HUES64 (cell line): ENCODE measurements at regions not wholly inside any gene's neighbourhood (a gene's known extent, or its start where the extent isn't known, plus 50 kb on each side); places are given as distances from the start of the nearest gene placed in this dataset.

Experiments
- H3K27ac ChIP-seq: 2 replicates; pipeline ENCODE4 v1.7.0; 2013; ENCODE audit warnings: low read depth, low read length, inconsistent platforms
- H3K27me3 ChIP-seq: 2 replicates; pipeline ENCODE4 v1.6.1; 2013; ENCODE audit warnings: mild to moderate bottlenecking, low read length; ENCODE audit not compliant: insufficient read depth
- H3K36me3 ChIP-seq: 2 replicates; pipeline ENCODE4 v1.6.1; 2013; ENCODE audit warnings: mild to moderate bottlenecking, low read length; ENCODE audit not compliant: insufficient read depth
- H3K4me1 ChIP-seq: 2 replicates; pipeline ENCODE4 v1.6.1; 2013; ENCODE audit warnings: mild to moderate bottlenecking, low read length, moderate library complexity; ENCODE audit not compliant: insufficient read depth
- H3K4me3 ChIP-seq: 2 replicates; pipeline ENCODE4 v1.5.1; 2013; ENCODE audit warnings: mild to moderate bottlenecking, low read length, moderate library complexity
- H3K9ac ChIP-seq: 2 replicates; pipeline ENCODE4 v1.6.1; 2013; ENCODE audit warnings: mild to moderate bottlenecking, low read depth, low read length
- H3K9me3 ChIP-seq: 2 replicates; pipeline ENCODE4 v1.6.1; 2013; ENCODE audit warnings: low read depth, low read length; ENCODE audit not compliant: insufficient read depth
- WGBS: fragments of 150-250, 120-280 bp; methylation state at CpG from one replicate; pipeline ENCODE4 v1.1.7; 2013; ENCODE audit warnings: missing lambda C conversion rate; 5-methylcytosine and 5-hydroxymethylcytosine counted together

GRCh38 chr11:134579724-134580609 is 167.9 kb upstream of the B3GAT1 start:
- no peaks in the 10 kb centered on the region for H3K27me3 ChIP-seq
- H3K9ac ChIP-seq = no peak overlapping the region
- H3K27ac ChIP-seq = no peak overlapping the region
- no peak overlapping the region for H3K4me3 ChIP-seq
- H3K36me3 ChIP-seq = no peaks in the 10 kb centered on the region
- peaks cover 4% of the 10 kb centered on the region; the same call in 1 of the 2 replicates for H3K4me1 ChIP-seq
- H3K9me3 ChIP-seq = no peaks in the 10 kb centered on the region
- 87% methylated on average over 15 of the region's 16 CpGs for WGBS

DNA sequence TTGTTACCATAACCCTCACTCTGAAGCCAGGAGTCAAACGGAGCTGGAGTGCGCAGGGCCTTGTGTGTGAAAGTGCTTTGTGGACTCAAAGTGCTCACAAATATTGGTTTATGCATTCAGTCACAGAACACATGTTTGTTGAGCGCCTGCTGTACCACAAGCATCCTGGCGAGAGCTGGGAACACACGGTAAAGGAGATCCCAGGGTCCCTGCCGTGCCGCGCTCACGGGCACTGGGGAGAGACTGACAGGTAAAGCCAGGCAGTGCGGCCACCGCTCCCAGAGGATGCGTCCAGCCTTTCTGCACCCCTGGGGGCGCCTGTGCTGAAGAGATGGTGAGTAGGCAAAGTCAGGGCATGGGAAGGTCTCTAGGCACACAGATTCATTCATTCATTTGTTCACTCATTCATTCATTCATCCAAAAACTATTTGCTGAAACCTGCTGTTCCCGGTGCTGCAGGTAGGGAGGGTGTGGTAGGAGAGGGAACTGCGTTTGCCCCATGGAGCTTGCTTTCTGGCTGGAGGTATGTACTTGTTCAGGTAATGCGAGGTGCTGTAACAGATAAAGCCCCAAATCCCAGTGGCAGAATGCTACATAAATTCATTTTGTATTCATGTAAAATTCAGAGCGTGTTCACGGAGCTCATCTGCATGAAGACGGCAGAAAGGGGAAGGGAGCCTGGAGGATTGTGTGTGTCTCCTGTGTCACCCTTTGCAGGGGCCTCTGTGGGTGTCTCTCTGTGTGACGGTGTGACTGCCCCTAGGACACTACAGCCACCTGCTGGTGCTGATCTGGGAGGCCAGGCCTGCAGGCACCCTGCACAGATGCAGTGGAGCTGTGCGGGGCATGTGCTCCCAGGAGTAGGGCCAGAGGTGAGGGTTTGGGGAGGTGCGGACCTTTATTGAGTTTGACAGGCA is 167.0 kb upstream of the B3GAT1 start:
- WGBS = 85% methylated on average over 22 of the region's 22 CpGs
- H3K9ac ChIP-seq = no peak overlapping the region
- H3K9me3 ChIP-seq = no peaks in the 10 kb centered on the region
- no peaks in the 10 kb centered on the region for H3K27me3 ChIP-seq
- H3K4me3 ChIP-seq = no peak overlapping the region
- no peak overlapping the region for H3K27ac ChIP-seq
- no peaks in the 10 kb centered on the region for H3K4me1 ChIP-seq
- no peaks in the 10 kb centered on the region for H3K36me3 ChIP-seq

- Histone ChIP-seq H3K9ac (no peak overlapping the region), H3K4me1 (no peaks in the 10 kb centered on the region), H3K36me3 (no peaks in the 10 kb centered on the region), H3K27ac (no peak overlapping the region), H3K4me3 (no peak overlapping the region), H3K9me3 (no peaks in the 10 kb centered on the region), H3K27me3 (no peaks in the 10 kb centered on the region)
- WGBS = 91% methylated on average over 12 of the region's 13 CpGs
Observed at GRCh38 chr11:134577751-134578395, 165.8 kb upstream of the B3GAT1 start.

GRCh38 chr11:134576721-134577171 is 164.7 kb upstream of the B3GAT1 start:
- no peak overlapping the region for H3K27ac ChIP-seq
- H3K27me3 ChIP-seq = no peaks in the 10 kb centered on the region
- WGBS = 84% methylated on average over 8 of the region's 8 CpGs
- no peaks in the 10 kb centered on the region for H3K36me3 ChIP-seq
- no peak overlapping the region for H3K9ac ChIP-seq
- H3K4me1 ChIP-seq = no peaks in the 10 kb centered on the region
- H3K4me3 ChIP-seq = no peak overlapping the region
- no peaks in the 10 kb centered on the region for H3K9me3 ChIP-seq

- 90% methylated on average over 9 of the region's 9 CpGs for WGBS
- Histone ChIP-seq H3K9ac (no peak overlapping the region), H3K36me3 (no peaks in the 10 kb centered on the region), H3K9me3 (no peaks in the 10 kb centered on the region), H3K27ac (no peak overlapping the region), H3K4me1 (no peaks in the 10 kb centered on the region), H3K4me3 (no peak overlapping the region), H3K27me3 (no peaks in the 10 kb centered on the region)
Observed at GRCh38 chr11:134576286-134576685, 164.2 kb upstream of the B3GAT1 start.

- H3K27ac ChIP-seq = no peak overlapping the region
- no peak overlapping the region for H3K9ac ChIP-seq
- 82% methylated on average over 15 of the region's 16 CpGs for WGBS
- H3K4me3 ChIP-seq = no peak overlapping the region
- peaks cover 4% of the 10 kb centered on the region; the same call in 1 of the 2 replicates for H3K4me1 ChIP-seq
- H3K9me3 ChIP-seq = no peaks in the 10 kb centered on the region
- H3K36me3 ChIP-seq = no peaks in the 10 kb centered on the region
- H3K27me3 ChIP-seq = no peaks in the 10 kb centered on the region
Observed at GRCh38 chr11:134575504-134576230, 163.6 kb upstream of the B3GAT1 start.

- Histone ChIP-seq H3K9ac (no peak overlapping the region), H3K36me3 (no peaks in the 10 kb centered on the region), H3K9me3 (no peaks in the 10 kb centered on the region), H3K4me1 (peaks cover 4% of the 10 kb centered on the region; the same call in 1 of the 2 replicates), H3K27me3 (no peaks in the 10 kb centered on the region), H3K4me3 (no peak overlapping the region), H3K27ac (no peak overlapping the region)
- WGBS = 93% methylated on average over 8 of the region's 8 CpGs
Observed at GRCh38 chr11:134574947-134575346, 162.9 kb upstream of the B3GAT1 start.

DNA sequence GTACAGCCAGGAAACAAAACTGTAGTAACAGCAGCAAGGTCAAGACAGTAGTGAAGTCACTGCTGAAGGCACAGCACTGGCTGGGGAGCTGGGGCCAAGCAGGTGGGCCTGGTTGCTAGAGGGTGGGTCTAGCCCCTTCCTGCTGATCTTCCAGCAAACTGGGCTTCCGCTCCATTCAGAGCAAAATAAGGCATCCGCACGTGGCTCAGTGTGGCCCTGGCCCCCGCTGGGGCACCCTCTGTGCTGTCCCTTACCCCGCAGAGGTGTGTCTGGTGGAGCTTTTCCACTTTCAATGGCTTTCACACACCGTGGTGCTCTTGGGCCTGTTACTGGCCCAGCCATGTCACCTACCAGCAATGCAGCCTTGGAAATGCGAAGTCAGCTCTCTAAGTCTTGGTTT is 162.4 kb upstream of the B3GAT1 start:
- 91% methylated on average over 7 of the region's 7 CpGs for WGBS
- Histone ChIP-seq H3K27me3 (no peaks in the 10 kb centered on the region), H3K36me3 (no peaks in the 10 kb centered on the region), H3K4me3 (no peak overlapping the region), H3K27ac (no peak overlapping the region), H3K4me1 (peaks cover 4% of the 10 kb centered on the region; the same call in 1 of the 2 replicates), H3K9me3 (no peaks in the 10 kb centered on the region), H3K9ac (no peak overlapping the region)

DNA sequence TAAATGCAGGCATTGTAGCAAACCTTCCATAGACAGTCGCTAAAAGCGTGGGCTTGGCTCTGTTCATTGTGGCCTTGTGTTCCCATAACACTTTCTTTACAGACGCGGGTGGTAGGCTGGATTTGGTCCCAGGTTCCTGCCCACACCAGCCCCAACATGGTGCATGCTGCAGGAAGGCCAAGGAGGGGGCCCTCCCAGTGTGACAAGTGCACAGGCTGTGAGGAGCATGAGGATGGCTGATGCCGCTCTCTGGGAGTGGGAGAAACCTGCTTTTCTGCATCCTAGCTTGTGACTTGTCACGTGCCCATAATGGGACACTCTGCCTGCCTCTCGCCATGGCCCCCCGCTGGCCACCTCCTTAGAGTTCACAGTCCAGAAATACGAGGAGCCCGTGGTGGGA is 161.8 kb upstream of the B3GAT1 start:
- no peaks in the 10 kb centered on the region for H3K36me3 ChIP-seq
- no peaks in the 10 kb centered on the region for H3K27me3 ChIP-seq
- H3K4me3 ChIP-seq = no peak overlapping the region
- peaks cover 4% of the 10 kb centered on the region; the same call in 1 of the 2 replicates for H3K4me1 ChIP-seq
- no peaks in the 10 kb centered on the region for H3K9me3 ChIP-seq
- WGBS = 88% methylated on average over 10 of the region's 10 CpGs
- no peak overlapping the region for H3K27ac ChIP-seq
- no peak overlapping the region for H3K9ac ChIP-seq
